ENCODE measurements at regions not wholly inside any gene's neighbourhood (a gene's known extent, or its start where the extent isn't known, plus 50 kb on each side); places are given as distances from the start of the nearest gene placed in this dataset.

GRCh38 chrX:3244203-3244743 is 102.2 kb downstream of the MXRA5 start:
- TF ChIP-seq IRF3 (IDR thresholded peaks at IDR 0.05) (no peak), POLR2AphosphoS5 (IDR thresholded peaks at IDR 0.05; ENCODE audit: low read length) (no peak), USF2 (IDR thresholded peaks at IDR 0.05; ENCODE audit: borderline replicate concordance, low read depth, low read length) (no peak), SRF (IDR thresholded peaks at IDR 0.05; ENCODE audit: low read depth in 2 of 2, low read length in 2 of 2) (no peak)
- BruUV-seq (replicated peaks) = no TSS peak
- Histone ChIP-seq H2AFZ (ENCODE audit: control insufficient read depth, low read depth, low read length) (no peak overlapping the region), H3K9ac (ENCODE audit: control insufficient read depth, insufficient read depth, low read length) (no peak overlapping the region), H3K27me3 (replicated peaks in 1 of 2; ENCODE audit: control insufficient read depth in 2 of 2, insufficient read depth in 2 of 2, low read length in 1 of 2) (no peaks in the 10 kb centered on the region), H4K20me1 (ENCODE audit: control insufficient read depth, insufficient read depth) (no peaks in the 10 kb centered on the region), H3K4me3 (no peak overlapping the region), H3K36me3 (ENCODE audit: control insufficient read depth in 2 of 2, insufficient read depth in 2 of 2, low read length in 1 of 2) (no peaks in the 10 kb centered on the region), H3K4me2 (ENCODE audit: control insufficient read depth, insufficient read depth) (no peak overlapping the region), H3K9me3 (replicated peaks; ENCODE audit: control insufficient read depth, insufficient read depth, low read length) (no peaks in the 10 kb centered on the region), H3K27ac (ENCODE audit: control insufficient read depth, insufficient read depth) (no peak overlapping the region), H3K79me2 (ENCODE audit: control insufficient read depth, insufficient read depth, low read length) (no peaks in the 10 kb centered on the region), H3K4me1 (ENCODE audit: control insufficient read depth, insufficient read depth, low read length) (no peaks in the 10 kb centered on the region)
- CTCF ChIA-PET = no interaction called here
- 48% methylated on average over 7 of the region's 7 CpGs for WGBS (ENCODE audit: insufficient coverage, insufficient replicate concordance, low lambda C conversion rate, missing lambda C conversion rate)
- RAD21 ChIA-PET (ENCODE audit: unreplicated experiment) = no interaction called here
- SMC1A ChIA-PET (ENCODE audit: uncharacterized antibody, unreplicated experiment) = no interaction called here
- DNase-seq (ENCODE audit: low read depth, low spot score) = no peak
- no peak for FAIRE-seq
- intact Hi-C loops (cut with micrococcal nuclease; ENCODE audit: unreplicated experiment) (no loop called here), in situ Hi-C loops (cut with MboI) (no loop called here)
- no peak for ATAC-seq
- POLR2A ChIA-PET = no interaction called here

GRCh38 chrX:3232262-3232923 is 114.1 kb downstream of the MXRA5 start:
- intact Hi-C loops (cut with micrococcal nuclease; ENCODE audit: unreplicated experiment) (no loop called here), in situ Hi-C loops (cut with MboI) (no loop called here)
- H3K79me2 ChIP-seq (ENCODE audit: control insufficient read depth, insufficient read depth, low read length) = no peaks in the 10 kb centered on the region
- ChIA-PET CTCF (no interaction called here), SMC1A (ENCODE audit: uncharacterized antibody, unreplicated experiment) (no interaction called here), POLR2A (interaction anchor here (0.6 kb wide), 1 partner anchor 173 kb away, joined by 4 read pairs; no protein-coding TSS in a partner anchor), RAD21 (ENCODE audit: unreplicated experiment) (no interaction called here)
- no peak for ATAC-seq
- no peak overlapping the region for H2AFZ ChIP-seq (ENCODE audit: control insufficient read depth, low read depth, low read length)
- no peaks in the 10 kb centered on the region for H4K20me1 ChIP-seq (ENCODE audit: control insufficient read depth, insufficient read depth)
- DNase-seq (ENCODE audit: low read depth, low spot score) = no peak
- H3K4me1 ChIP-seq (ENCODE audit: control insufficient read depth, insufficient read depth, low read length) = no peaks in the 10 kb centered on the region
- no peak overlapping the region for H3K9ac ChIP-seq (ENCODE audit: control insufficient read depth, insufficient read depth, low read length)
- no TSS peak for BruUV-seq (replicated peaks)
- H3K36me3 ChIP-seq (ENCODE audit: control insufficient read depth in 2 of 2, insufficient read depth in 2 of 2, low read length in 1 of 2) = no peaks in the 10 kb centered on the region
- no peak overlapping the region for H3K4me3 ChIP-seq
- no peaks in the 10 kb centered on the region for H3K27me3 ChIP-seq (replicated peaks in 1 of 2; ENCODE audit: control insufficient read depth in 2 of 2, insufficient read depth in 2 of 2, low read length in 1 of 2)
- H3K9me3 ChIP-seq (replicated peaks; ENCODE audit: control insufficient read depth, insufficient read depth, low read length) = no peaks in the 10 kb centered on the region; the same call in 2 of the 3 replicates
- no peak overlapping the region for H3K4me2 ChIP-seq (ENCODE audit: control insufficient read depth, insufficient read depth)
- FAIRE-seq = no peak
- H3K27ac ChIP-seq (ENCODE audit: control insufficient read depth, insufficient read depth) = no peak overlapping the region
- 22% methylated on average over 4 of the region's 4 CpGs for WGBS (ENCODE audit: insufficient coverage, insufficient replicate concordance, low lambda C conversion rate, missing lambda C conversion rate)
- no peak for TF ChIP-seq KAT2A (conservative IDR thresholded peaks at IDR 0.05; ENCODE audit: control insufficient read depth, low read depth, low read length)
- no peak for TF ChIP-seq EZH2 (IDR thresholded peaks at IDR 0.05; ENCODE audit: borderline replicate concordance, control insufficient read depth, low read depth, low read length)
- TF ChIP-seq MYB (IDR thresholded peaks at IDR 0.05; ENCODE audit: borderline replicate concordance, low read depth, low read length) = no peak
- TF ChIP-seq EED (IDR thresholded peaks at IDR 0.05; ENCODE audit: low read depth) = no peak
- TF ChIP-seq POLR2A (IDR thresholded peaks at IDR 0.05; ENCODE audit: low read depth, low read length) = no peak
- no peak for TF ChIP-seq BACH1 (IDR thresholded peaks at IDR 0.05; ENCODE audit: borderline replicate concordance)
- TF ChIP-seq USF1 (IDR thresholded peaks at IDR 0.05; ENCODE audit: borderline replicate concordance, extremely low read length, insufficient read depth, low read depth, low read length) = no peak
- no peak for TF ChIP-seq HDAC6 (IDR thresholded peaks at IDR 0.05; ENCODE audit: unreplicated experiment)
- no peak for TF ChIP-seq ATF7 (IDR thresholded peaks at IDR 0.05; ENCODE audit: low read depth)
- no peak for TF ChIP-seq MTA2 (IDR thresholded peaks at IDR 0.05; ENCODE audit: low read depth)
- no peak for TF ChIP-seq CBFB (IDR thresholded peaks at IDR 0.05; ENCODE audit: low read depth)
- no peak for TF ChIP-seq NFIC (IDR thresholded peaks at IDR 0.05; ENCODE audit: low read depth, low read length)

All from GM12878 (cell line).